Erythroblast (primary cell): ENCODE measurements at regions not wholly inside any gene's neighbourhood (a gene's known extent, or its start where the extent isn't known, plus 50 kb on each side); places are given as distances from the start of the nearest gene placed in this dataset.

ENCODE experiments used
- GATA1 ChIP-seq: IDR thresholded peaks from 2 replicates; pipeline ENCODE4 v1.6.1; 2011; ENCODE audit warnings: low read depth, mild to moderate bottlenecking, control low read depth, low read length, moderate library complexity
- POLR2A ChIP-seq: IDR thresholded peaks from 2 replicates; pipeline ENCODE4 v1.6.1; 2011; ENCODE audit warnings: mild to moderate bottlenecking, low read length

- TF ChIP-seq POLR2A (no peak), GATA1 (no peak)
Measured at GRCh38 chr3:5673521-5673920, 486.0 kb downstream of the EDEM1 start.
